ENCODE measurements at regions not wholly inside any gene's neighbourhood (a gene's known extent, or its start where the extent isn't known, plus 50 kb on each side); places are given as distances from the start of the nearest gene placed in this dataset.

- TF ChIP-seq ZNF687 (IDR thresholded peaks at IDR 0.05) (peak; percentile 42; the same call in 1 of the 2 replicates), FOXM1 (IDR thresholded peaks at IDR 0.05; ENCODE audit: low read depth, low read length) (peak; percentile 52; the same call in 1 of the 2 replicates), BACH1 (IDR thresholded peaks at IDR 0.05; ENCODE audit: borderline replicate concordance) (peak; percentile 40; the same call in 1 of the 2 replicates), LARP7 (IDR thresholded peaks at IDR 0.05) (no peak), BCL11A (IDR thresholded peaks at IDR 0.05; ENCODE audit: low read depth, low read length) (peak; percentile 83), MEF2A (IDR thresholded peaks at IDR 0.05; ENCODE audit: insufficient read depth, low read depth, low read length) (0 out of 2 replicates have a peak, but pooled peaks have one; percentile 59), POLR2A (IDR thresholded peaks at IDR 0.05; ENCODE audit: low read depth, low read length) (no peak), GATAD2B (conservative IDR thresholded peaks at IDR 0.05; ENCODE audit: low read depth) (no peak), CHD2 (IDR thresholded peaks at IDR 0.05; ENCODE audit: borderline replicate concordance, low read depth, low read length) (peak; percentile 51; the same call in 1 of the 2 replicates), IKZF1 (conservative IDR thresholded peaks at IDR 0.05) (peak; percentile 38; the same call in 1 of the 2 replicates), MTA3 (IDR thresholded peaks at IDR 0.05; ENCODE audit: borderline replicate concordance, low read length) (no peak; the same call in 1 of the 2 replicates), RAD51 (IDR thresholded peaks at IDR 0.05) (peak; percentile 72; the same call in 1 of the 2 replicates), NFYA (IDR thresholded peaks at IDR 0.05; ENCODE audit: borderline replicate concordance, low read depth, low read length) (no peak), ZBTB4 (CRISPR knock-in tag; IDR thresholded peaks at IDR 0.05) (no peak), BHLHE40 (IDR thresholded peaks at IDR 0.05; ENCODE audit: borderline replicate concordance in 1 of 2, low read depth in 2 of 2, low read length in 1 of 2) (peak; percentile 70 to 81), CBX5 (IDR thresholded peaks at IDR 0.05; ENCODE audit: low read depth) (peak; percentile 98), SREBF2 (IDR thresholded peaks at IDR 0.05; ENCODE audit: low read length) (no peak), SRF (IDR thresholded peaks at IDR 0.05; ENCODE audit: low read depth in 2 of 2, low read length in 2 of 2) (peak in 1 of 2 experiments; percentile 52; a peak in 1 of 4 replicates), RUNX3 (IDR thresholded peaks at IDR 0.05; ENCODE audit: low read length) (peak; percentile 89), SMAD1 (IDR thresholded peaks at IDR 0.05; ENCODE audit: low read depth, partially characterized antibody) (peak; percentile 91), EP300 (IDR thresholded peaks at IDR 0.05; ENCODE audit: borderline replicate concordance in 1 of 2, control insufficient read depth in 1 of 2, low read depth in 2 of 2, low read length in 2 of 2) (peak; percentile 64 to 83; a peak in 2 of 4 replicates), DPF2 (IDR thresholded peaks at IDR 0.05) (peak; percentile 76), RAD21 (IDR thresholded peaks at IDR 0.05; ENCODE audit: insufficient read depth, low read depth, low read length) (no peak)
Measured at GRCh38 chr6:117771403-117771802, 96.1 kb downstream of the NUS1 start (continued).
